ENCODE measurements at regions not wholly inside any gene's neighbourhood (a gene's known extent, or its start where the extent isn't known, plus 50 kb on each side); places are given as distances from the start of the nearest gene placed in this dataset.

GRCh38 chr3:5068531-5069050 is 53.5 kb upstream of the ARL8B start:
- TF ChIP-seq EP300 (IDR thresholded peaks at IDR 0.05; ENCODE audit: low read depth): no peak
- TF ChIP-seq POLR2AphosphoS5 (IDR thresholded peaks at IDR 0.05): no peak
- no peak for TF ChIP-seq POLR2A (IDR thresholded peaks at IDR 0.05)
- no peak for TF ChIP-seq CTCF (IDR thresholded peaks at IDR 0.05)
- no peak overlapping the region for H3K27ac ChIP-seq
- no peaks in the 10 kb centered on the region for H3K36me3 ChIP-seq
- no peak for DNase-seq
- no peaks in the 10 kb centered on the region for H3K9me3 ChIP-seq
- H3K4me3 ChIP-seq: no peak overlapping the region
- in situ Hi-C loops (cut with MboI; ENCODE audit: low pct_ligation_motif_present in 1 of 4, low pct_unique_long_range_greater_than_20kb in 1 of 4, low sequenced_read_pairs in 3 of 4) (loop anchor here in 2 of 4 donors (25.0 kb wide), 2 partner anchors 356 to 706 kb away; no protein-coding TSS in a partner anchor), intact Hi-C loops (cut with DNase I; ENCODE audit: low total_unique reads) (no loop called here)
- 83 to 87% methylated on average over 6 to 14 of the region's 14 CpGs for WGBS, 2 donors (ENCODE audit: low coverage in 1 of 2)
- no peaks in the 10 kb centered on the region for H3K4me1 ChIP-seq
- no peaks in the 10 kb centered on the region for H3K27me3 ChIP-seq

GRCh38 chr3:5069627-5070026 is 52.5 kb upstream of the ARL8B start:
- no peaks in the 10 kb centered on the region for H3K36me3 ChIP-seq
- H3K9me3 ChIP-seq: no peaks in the 10 kb centered on the region
- no peak for DNase-seq
- TF ChIP-seq EP300 (IDR thresholded peaks at IDR 0.05; ENCODE audit: low read depth) (no peak), POLR2AphosphoS5 (IDR thresholded peaks at IDR 0.05) (no peak), POLR2A (IDR thresholded peaks at IDR 0.05) (no peak), CTCF (IDR thresholded peaks at IDR 0.05) (no peak)
- no peaks in the 10 kb centered on the region for H3K4me1 ChIP-seq
- H3K27me3 ChIP-seq: no peaks in the 10 kb centered on the region
- H3K27ac ChIP-seq: no peak overlapping the region
- 83 to 89% methylated on average over 2 of the region's 2 CpGs for WGBS, 2 donors (ENCODE audit: low coverage in 1 of 2)
- in situ Hi-C loops (cut with MboI; ENCODE audit: low pct_ligation_motif_present in 1 of 4, low pct_unique_long_range_greater_than_20kb in 1 of 4, low sequenced_read_pairs in 3 of 4) (loop anchor here in 2 of 4 donors (25.0 kb wide), 2 partner anchors 357 to 707 kb away; no protein-coding TSS in a partner anchor), intact Hi-C loops (cut with DNase I; ENCODE audit: low total_unique reads) (no loop called here)
- H3K4me3 ChIP-seq: no peak overlapping the region

GRCh38 chr3:5071061-5071460 is 51.0 kb upstream of the ARL8B start:
- H3K27ac ChIP-seq: no peak overlapping the region
- WGBS, 2 donors (ENCODE audit: low coverage in 1 of 2): 45 to 53% methylated on average over 6 to 7 of the region's 7 CpGs
- H3K4me3 ChIP-seq: no peak overlapping the region
- no peak for TF ChIP-seq EP300 (IDR thresholded peaks at IDR 0.05; ENCODE audit: low read depth)
- no peak for TF ChIP-seq POLR2AphosphoS5 (IDR thresholded peaks at IDR 0.05)
- TF ChIP-seq CTCF (IDR thresholded peaks at IDR 0.05): no peak
- TF ChIP-seq POLR2A (IDR thresholded peaks at IDR 0.05): no peak
- no peaks in the 10 kb centered on the region for H3K36me3 ChIP-seq
- intact Hi-C loops (cut with DNase I; ENCODE audit: low total_unique reads): no loop called here
- no peaks in the 10 kb centered on the region for H3K27me3 ChIP-seq
- in situ Hi-C loops (cut with MboI; ENCODE audit: low pct_ligation_motif_present in 1 of 4, low pct_unique_long_range_greater_than_20kb in 1 of 4, low sequenced_read_pairs in 3 of 4): loop anchor here in 2 of 4 donors (25.0 kb wide), 2 partner anchors 359 to 709 kb away; no protein-coding TSS in a partner anchor
- H3K9me3 ChIP-seq: no peaks in the 10 kb centered on the region
- no peaks in the 10 kb centered on the region for H3K4me1 ChIP-seq
- DNase-seq: no peak

GRCh38 chr3:5072100-5072816 is 49.8 kb upstream of the ARL8B start:
- H3K9me3 ChIP-seq: no peaks in the 10 kb centered on the region
- WGBS, 2 donors (ENCODE audit: low coverage in 1 of 2): 94 to 100% methylated on average over 1 to 4 of the region's 4 CpGs
- TF ChIP-seq POLR2A (IDR thresholded peaks at IDR 0.05): no peak
- TF ChIP-seq EP300 (IDR thresholded peaks at IDR 0.05; ENCODE audit: low read depth): no peak
- no peak for TF ChIP-seq POLR2AphosphoS5 (IDR thresholded peaks at IDR 0.05)
- TF ChIP-seq CTCF (IDR thresholded peaks at IDR 0.05): no peak
- H3K4me1 ChIP-seq: no peaks in the 10 kb centered on the region
- H3K4me3 ChIP-seq: no peak overlapping the region
- no peak overlapping the region for H3K27ac ChIP-seq
- in situ Hi-C loops (cut with MboI; ENCODE audit: low pct_ligation_motif_present in 1 of 4, low pct_unique_long_range_greater_than_20kb in 1 of 4, low sequenced_read_pairs in 3 of 4) (loop anchor here in 2 of 4 donors (25.0 kb wide), 2 partner anchors 360 to 710 kb away; no protein-coding TSS in a partner anchor), intact Hi-C loops (cut with DNase I; ENCODE audit: low total_unique reads) (no loop called here)
- no peaks in the 10 kb centered on the region for H3K36me3 ChIP-seq
- no peaks in the 10 kb centered on the region for H3K27me3 ChIP-seq
- no peak for DNase-seq
